ENCODE measurements at regions not wholly inside any gene's neighbourhood (a gene's known extent, or its start where the extent isn't known, plus 50 kb on each side); places are given as distances from the start of the nearest gene placed in this dataset.
"Not testable (repeated sequence)": the region's sequence is repeated elsewhere in the genome, so short reads cannot be mapped to it uniquely, and the experiment has no call there.

GRCh38 chr13:72639377-72639776 is 88.1 kb downstream of the MZT1 start:
- no peaks in the 10 kb centered on the region for H4K20me1 ChIP-seq
- H3K27ac ChIP-seq = no peak overlapping the region
- H3K9me3 ChIP-seq = no peaks in the 10 kb centered on the region
- TF ChIP-seq Cebpa-rat (IDR thresholded peaks at IDR 0.05) = no peak
- H3K9ac ChIP-seq = no peak overlapping the region
- no peak overlapping the region for H3K4me3 ChIP-seq
- H3K27me3 ChIP-seq = no peaks in the 10 kb centered on the region
- no peaks in the 10 kb centered on the region for H3K4me1 ChIP-seq
- no peak overlapping the region for H3K4me2 ChIP-seq
- H3K36me3 ChIP-seq = no peaks in the 10 kb centered on the region

- no peak for TF ChIP-seq Cebpa-rat (IDR thresholded peaks at IDR 0.05)
- Histone ChIP-seq H3K4me3 (no peak overlapping the region), H3K36me3 (no peaks in the 10 kb centered on the region), H3K27ac (no peak overlapping the region), H3K4me1 (no peaks in the 10 kb centered on the region), H3K27me3 (no peaks in the 10 kb centered on the region), H3K9ac (no peak overlapping the region), H3K9me3 (no peaks in the 10 kb centered on the region), H3K4me2 (no peak overlapping the region), H4K20me1 (no peaks in the 10 kb centered on the region)
Measured at GRCh38 chr13:72638059-72638815, 89.2 kb downstream of the MZT1 start.

GRCh38 chr13:72637561-72637960 is 89.9 kb downstream of the MZT1 start:
- no peak for TF ChIP-seq Cebpa-rat (IDR thresholded peaks at IDR 0.05)
- Histone ChIP-seq H3K27ac (no peak overlapping the region), H3K9me3 (no peaks in the 10 kb centered on the region), H3K4me2 (no peak overlapping the region), H3K27me3 (no peaks in the 10 kb centered on the region), H3K4me3 (no peak overlapping the region), H3K4me1 (no peaks in the 10 kb centered on the region), H4K20me1 (no peaks in the 10 kb centered on the region), H3K36me3 (no peaks in the 10 kb centered on the region), H3K9ac (no peak overlapping the region)

GRCh38 chr13:72634859-72635258 is 92.6 kb downstream of the MZT1 start:
- no peaks in the 10 kb centered on the region for H3K4me1 ChIP-seq
- H4K20me1 ChIP-seq = no peaks in the 10 kb centered on the region
- no peak overlapping the region for H3K4me3 ChIP-seq
- no peak overlapping the region for H3K27ac ChIP-seq
- H3K36me3 ChIP-seq = no peaks in the 10 kb centered on the region
- TF ChIP-seq Cebpa-rat (IDR thresholded peaks at IDR 0.05) = no peak
- no peaks in the 10 kb centered on the region for H3K27me3 ChIP-seq
- H3K9ac ChIP-seq = no peak overlapping the region
- no peaks in the 10 kb centered on the region for H3K9me3 ChIP-seq
- H3K4me2 ChIP-seq = no peak overlapping the region

GRCh38 chr13:72622546-72622945 is 104.9 kb downstream of the MZT1 start:
- no peak overlapping the region for H3K4me3 ChIP-seq
- H3K4me1 ChIP-seq = no peaks in the 10 kb centered on the region
- TF ChIP-seq Cebpa-rat (IDR thresholded peaks at IDR 0.05) = no peak
- no peak overlapping the region for H3K9ac ChIP-seq
- H3K27ac ChIP-seq = no peak overlapping the region
- H3K9me3 ChIP-seq = no peaks in the 10 kb centered on the region
- H3K4me2 ChIP-seq = no peak overlapping the region
- no peaks in the 10 kb centered on the region for H4K20me1 ChIP-seq
- H3K27me3 ChIP-seq = no peaks in the 10 kb centered on the region
- H3K36me3 ChIP-seq = no peaks in the 10 kb centered on the region

GRCh38 chr13:72620874-72621273 is 106.6 kb downstream of the MZT1 start:
- no peak overlapping the region for H3K4me2 ChIP-seq
- no peaks in the 10 kb centered on the region for H3K9me3 ChIP-seq
- no peak overlapping the region for H3K9ac ChIP-seq
- H3K27me3 ChIP-seq = no peaks in the 10 kb centered on the region
- H3K4me1 ChIP-seq = no peaks in the 10 kb centered on the region
- H3K4me3 ChIP-seq = no peak overlapping the region
- no peak for TF ChIP-seq Cebpa-rat (IDR thresholded peaks at IDR 0.05)
- H3K27ac ChIP-seq = no peak overlapping the region
- no peaks in the 10 kb centered on the region for H4K20me1 ChIP-seq
- no peaks in the 10 kb centered on the region for H3K36me3 ChIP-seq

- Histone ChIP-seq H3K36me3 (no peaks in the 10 kb centered on the region), H3K9ac (no peak overlapping the region), H3K27me3 (no peaks in the 10 kb centered on the region), H3K27ac (no peak overlapping the region), H3K4me3 (no peak overlapping the region), H3K4me2 (no peak overlapping the region), H3K9me3 (no peaks in the 10 kb centered on the region), H4K20me1 (no peaks in the 10 kb centered on the region), H3K4me1 (no peaks in the 10 kb centered on the region)
- TF ChIP-seq Cebpa-rat (IDR thresholded peaks at IDR 0.05) = no peak
Measured at GRCh38 chr13:72617951-72618350, 109.5 kb downstream of the MZT1 start.

- H3K4me2 ChIP-seq = no peak overlapping the region
- no peaks in the 10 kb centered on the region for H3K4me1 ChIP-seq
- H3K36me3 ChIP-seq = no peaks in the 10 kb centered on the region
- H3K4me3 ChIP-seq = no peak overlapping the region
- H3K9ac ChIP-seq = no peak overlapping the region
- TF ChIP-seq Cebpa-rat (IDR thresholded peaks at IDR 0.05) = no peak
- no peaks in the 10 kb centered on the region for H4K20me1 ChIP-seq
- H3K9me3 ChIP-seq = no peaks in the 10 kb centered on the region
- no peak overlapping the region for H3K27ac ChIP-seq
- H3K27me3 ChIP-seq = no peaks in the 10 kb centered on the region
Measured at GRCh38 chr13:72617186-72617585, 110.2 kb downstream of the MZT1 start.

GRCh38 chr13:72610251-72610891 is 117.1 kb downstream of the MZT1 start:
- not testable (repeated sequence) for H4K20me1 ChIP-seq, H3K27me3 ChIP-seq, H3K9ac ChIP-seq, H3K4me3 ChIP-seq, H3K4me2 ChIP-seq, H3K4me1 ChIP-seq, H3K36me3 ChIP-seq, H3K27ac ChIP-seq, H3K9me3 ChIP-seq

GRCh38 chr13:72599178-72599743 is 128.2 kb downstream of the MZT1 start:
- Histone ChIP-seq H3K27me3 (no peaks in the 10 kb centered on the region), H3K27ac (no peak overlapping the region), H3K9ac (no peak overlapping the region), H3K4me1 (no peaks in the 10 kb centered on the region), H3K9me3 (no peaks in the 10 kb centered on the region), H4K20me1 (no peaks in the 10 kb centered on the region), H3K4me3 (no peak overlapping the region), H3K4me2 (no peak overlapping the region), H3K36me3 (no peaks in the 10 kb centered on the region)
- TF ChIP-seq Cebpa-rat (IDR thresholded peaks at IDR 0.05) = no peak

All from BLaER1 (cell line).